Fibroblast of pulmonary artery (primary cell): ENCODE measurements at regions not wholly inside any gene's neighbourhood (a gene's known extent, or its start where the extent isn't known, plus 50 kb on each side); places are given as distances from the start of the nearest gene placed in this dataset.
"Not testable (repeated sequence)": the region's sequence is repeated elsewhere in the genome, so short reads cannot be mapped to it uniquely, and the experiment has no call there.

ENCODE experiments used
- DNase-seq: peaks from one replicate; pipeline ENCODE4 v3.0.0-alpha.2; 2010; ENCODE audit warnings: low read depth
- H3K4me3 ChIP-seq: replicated peaks from 2 replicates; pipeline ENCODE4 v1.5.1; 2011; ENCODE audit warnings: low read depth, mild to moderate bottlenecking, control low read depth, low read length, moderate library complexity
- CTCF ChIP-seq: IDR thresholded peaks from 2 replicates; pipeline ENCODE4 v1.5.1; 2011; ENCODE audit warnings: mild to moderate bottlenecking, control low read depth, low read length, inconsistent platforms; ENCODE audit errors: missing control alignments

DNA sequence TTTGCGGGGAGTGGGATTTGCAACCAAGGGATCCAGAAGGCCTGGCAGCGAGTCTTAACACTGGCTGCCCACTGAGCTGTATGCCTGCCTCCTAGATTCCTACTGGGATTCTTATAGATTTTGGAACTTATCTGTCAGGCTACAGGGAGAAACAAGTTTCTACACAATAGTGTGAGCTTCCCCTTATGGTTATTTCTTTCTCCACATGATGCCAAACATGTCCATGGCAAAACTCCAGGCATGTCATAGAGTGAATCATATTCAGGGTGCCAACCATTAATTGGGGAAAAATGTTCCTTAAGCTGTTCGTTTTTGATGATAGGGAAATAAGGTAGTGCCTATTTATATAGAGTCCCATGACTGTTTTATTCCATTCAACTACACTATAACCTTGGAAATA lies 1185.2 kb upstream of the CELF4 start:
- DNase-seq: no peak
- no peak overlapping the region for H3K4me3 ChIP-seq
- TF ChIP-seq CTCF: no peak

GRCh38 chr18:38747153-38747552 lies 1181.6 kb upstream of the CELF4 start:
- no peak overlapping the region for H3K4me3 ChIP-seq
- DNase-seq: no peak
- no peak for TF ChIP-seq CTCF

GRCh38 chr18:38720181-38720580 lies 1154.6 kb upstream of the CELF4 start:
- not testable (repeated sequence) for DNase-seq

GRCh38 chr18:38718365-38718901 lies 1152.8 kb upstream of the CELF4 start:
- DNase-seq: no peak
- no peak overlapping the region for H3K4me3 ChIP-seq
- TF ChIP-seq CTCF: no peak

More at GRCh38 chr18:38720181-38720580, 1154.6 kb upstream of the CELF4 start:
- not testable (repeated sequence) for H3K4me3 ChIP-seq

- no peak for TF ChIP-seq CTCF
- no peak for DNase-seq
- H3K4me3 ChIP-seq: no peak overlapping the region
Observed at GRCh38 chr18:38709122-38709521, 1143.5 kb upstream of the CELF4 start.

DNA sequence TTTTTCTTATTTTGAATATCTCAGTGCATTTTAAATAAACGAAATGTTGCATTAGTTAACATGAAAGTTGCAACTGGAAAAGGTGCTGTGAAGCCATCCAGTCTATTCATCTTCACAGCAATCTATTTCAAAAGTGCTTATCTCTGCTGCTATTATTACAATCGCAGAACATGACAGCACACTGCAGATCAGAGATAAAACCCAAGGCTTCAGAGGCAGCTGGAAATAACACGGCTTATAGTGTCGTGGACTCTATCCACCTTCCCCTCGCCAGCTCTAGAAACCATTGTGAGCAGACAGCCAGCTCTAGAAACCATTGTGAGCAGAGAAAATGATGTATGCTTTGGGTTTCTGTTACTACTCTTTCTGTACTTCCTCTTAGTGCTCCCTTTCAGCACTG lies 1140.8 kb upstream of the CELF4 start:
- TF ChIP-seq CTCF: no peak
- H3K4me3 ChIP-seq: no peak overlapping the region
- no peak for DNase-seq

DNA sequence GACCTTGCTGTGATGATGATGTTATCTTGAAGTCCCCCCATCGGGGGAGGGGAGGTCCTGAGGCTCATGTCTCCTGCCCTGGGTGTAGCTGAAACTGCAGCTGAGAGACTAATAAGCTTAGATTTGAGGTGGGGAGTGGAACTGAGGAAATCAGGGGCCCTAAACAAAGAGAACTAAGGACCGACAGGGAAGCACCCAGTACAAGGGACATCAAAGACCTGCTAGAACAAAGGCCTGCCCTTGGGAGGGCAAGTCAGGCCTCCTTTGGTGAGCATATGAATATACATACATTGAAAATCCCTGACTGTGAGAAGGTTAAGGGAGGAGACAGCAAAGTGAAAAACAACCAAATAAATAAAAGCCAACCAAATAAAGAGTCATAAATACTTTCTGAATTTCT lies 1132.5 kb upstream of the CELF4 start:
- DNase-seq: no peak
- TF ChIP-seq CTCF: no peak
- H3K4me3 ChIP-seq: no peak overlapping the region
